ENCODE measurements at regions not wholly inside any gene's neighbourhood (a gene's known extent, or its start where the extent isn't known, plus 50 kb on each side); places are given as distances from the start of the nearest gene placed in this dataset.
A peak's percentile ranks its signal among the peaks of the same experiment; 100 is the strongest.

- DNase-seq (ENCODE audit: low read depth, low spot score) (no peak), FAIRE-seq (peak; percentile 49), ATAC-seq (no peak)
- no peak overlapping the region for H3K9ac ChIP-seq (ENCODE audit: control insufficient read depth, insufficient read depth, low read length)
- H3K27ac ChIP-seq (ENCODE audit: control insufficient read depth, insufficient read depth), result no peak overlapping the region
- 10% methylated on average over 3 of the region's 3 CpGs for WGBS (ENCODE audit: insufficient coverage, insufficient replicate concordance, low lambda C conversion rate, missing lambda C conversion rate)
- intact Hi-C loops (cut with micrococcal nuclease; ENCODE audit: unreplicated experiment) (no loop called here), in situ Hi-C loops (cut with MboI) (no loop called here)
- no peak overlapping the region for H2AFZ ChIP-seq (ENCODE audit: control insufficient read depth, low read depth, low read length)
- no TSS peak for BruUV-seq (replicated peaks)
- H4K20me1 ChIP-seq (ENCODE audit: control insufficient read depth, insufficient read depth), result no peaks in the 10 kb centered on the region
- H3K4me2 ChIP-seq (ENCODE audit: control insufficient read depth, insufficient read depth), result no peak overlapping the region
- no peaks in the 10 kb centered on the region for H3K9me3 ChIP-seq (replicated peaks; ENCODE audit: control insufficient read depth, insufficient read depth, low read length)
- ChIA-PET RAD21 (ENCODE audit: unreplicated experiment) (no interaction called here), SMC1A (ENCODE audit: uncharacterized antibody, unreplicated experiment) (no interaction called here), POLR2A (no interaction called here), CTCF (no interaction called here)
- H3K36me3 ChIP-seq (ENCODE audit: control insufficient read depth in 2 of 2, insufficient read depth in 2 of 2, low read length in 1 of 2), result no peaks in the 10 kb centered on the region
- H3K4me1 ChIP-seq (ENCODE audit: control insufficient read depth, insufficient read depth, low read length), result no peaks in the 10 kb centered on the region
- H3K79me2 ChIP-seq (ENCODE audit: control insufficient read depth, insufficient read depth, low read length), result no peaks in the 10 kb centered on the region
- no peak for TF ChIP-seq NBN (IDR thresholded peaks at IDR 0.05)
- no peak for TF ChIP-seq SMARCA5 (IDR thresholded peaks at IDR 0.05)
- TF ChIP-seq ZNF592 (IDR thresholded peaks at IDR 0.05), result no peak
- no peak overlapping the region for H3K4me3 ChIP-seq
- H3K27me3 ChIP-seq (replicated peaks in 1 of 2; ENCODE audit: control insufficient read depth in 2 of 2, insufficient read depth in 2 of 2, low read length in 1 of 2), result no peaks in the 10 kb centered on the region
These were observed 129.3 kb upstream of the SOX11 start for GRCh38 chr2:5562865-5563264.

DNA sequence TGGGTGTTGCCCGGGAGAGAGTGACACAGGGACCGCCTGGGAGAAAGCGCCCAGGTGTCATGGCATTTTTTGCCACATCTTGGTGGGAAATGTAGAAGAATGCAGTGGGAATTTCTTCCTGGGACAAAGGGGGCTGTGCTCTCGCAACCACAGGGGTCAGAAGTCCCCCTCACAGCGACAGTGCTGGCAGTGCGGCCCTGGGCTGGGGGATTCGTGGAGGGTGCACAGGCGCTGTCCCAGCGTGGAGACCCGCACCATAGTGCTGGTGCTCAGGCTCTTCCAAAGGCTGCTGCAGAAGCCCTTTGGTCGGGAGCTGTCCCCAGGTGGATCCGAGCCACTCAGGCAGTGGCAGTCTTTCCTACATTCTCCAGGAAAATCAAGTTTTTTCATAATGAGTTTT is 128.8 kb upstream of the SOX11 start:
- POLR2A ChIA-PET, result no interaction called here
- no peak overlapping the region for H3K4me3 ChIP-seq
- intact Hi-C loops (cut with micrococcal nuclease; ENCODE audit: unreplicated experiment) (no loop called here), in situ Hi-C loops (cut with MboI) (no loop called here)
- H3K36me3 ChIP-seq (ENCODE audit: control insufficient read depth in 2 of 2, insufficient read depth in 2 of 2, low read length in 1 of 2), result no peaks in the 10 kb centered on the region
- no peak overlapping the region for H3K27ac ChIP-seq (ENCODE audit: control insufficient read depth, insufficient read depth)
- H3K9ac ChIP-seq (ENCODE audit: control insufficient read depth, insufficient read depth, low read length), result no peak overlapping the region
- no peak for ATAC-seq
- no peak overlapping the region for H2AFZ ChIP-seq (ENCODE audit: control insufficient read depth, low read depth, low read length)
- H3K27me3 ChIP-seq (replicated peaks in 1 of 2; ENCODE audit: control insufficient read depth in 2 of 2, insufficient read depth in 2 of 2, low read length in 1 of 2), result no peaks in the 10 kb centered on the region
- no peak for FAIRE-seq
- H4K20me1 ChIP-seq (ENCODE audit: control insufficient read depth, insufficient read depth), result no peaks in the 10 kb centered on the region
- 44% methylated on average over 12 of the region's 12 CpGs for WGBS (ENCODE audit: insufficient coverage, insufficient replicate concordance, low lambda C conversion rate, missing lambda C conversion rate)
- no peaks in the 10 kb centered on the region for H3K79me2 ChIP-seq (ENCODE audit: control insufficient read depth, insufficient read depth, low read length)
- RAD21 ChIA-PET (ENCODE audit: unreplicated experiment), result no interaction called here
- SMC1A ChIA-PET (ENCODE audit: uncharacterized antibody, unreplicated experiment), result no interaction called here
- H3K9me3 ChIP-seq (replicated peaks; ENCODE audit: control insufficient read depth, insufficient read depth, low read length), result no peaks in the 10 kb centered on the region
- CTCF ChIA-PET, result no interaction called here
- H3K4me1 ChIP-seq (ENCODE audit: control insufficient read depth, insufficient read depth, low read length), result no peaks in the 10 kb centered on the region
- no TSS peak for BruUV-seq (replicated peaks)
- DNase-seq (ENCODE audit: low read depth, low spot score), result no peak
- H3K4me2 ChIP-seq (ENCODE audit: control insufficient read depth, insufficient read depth), result no peak overlapping the region
- TF ChIP-seq, protein P1, sequence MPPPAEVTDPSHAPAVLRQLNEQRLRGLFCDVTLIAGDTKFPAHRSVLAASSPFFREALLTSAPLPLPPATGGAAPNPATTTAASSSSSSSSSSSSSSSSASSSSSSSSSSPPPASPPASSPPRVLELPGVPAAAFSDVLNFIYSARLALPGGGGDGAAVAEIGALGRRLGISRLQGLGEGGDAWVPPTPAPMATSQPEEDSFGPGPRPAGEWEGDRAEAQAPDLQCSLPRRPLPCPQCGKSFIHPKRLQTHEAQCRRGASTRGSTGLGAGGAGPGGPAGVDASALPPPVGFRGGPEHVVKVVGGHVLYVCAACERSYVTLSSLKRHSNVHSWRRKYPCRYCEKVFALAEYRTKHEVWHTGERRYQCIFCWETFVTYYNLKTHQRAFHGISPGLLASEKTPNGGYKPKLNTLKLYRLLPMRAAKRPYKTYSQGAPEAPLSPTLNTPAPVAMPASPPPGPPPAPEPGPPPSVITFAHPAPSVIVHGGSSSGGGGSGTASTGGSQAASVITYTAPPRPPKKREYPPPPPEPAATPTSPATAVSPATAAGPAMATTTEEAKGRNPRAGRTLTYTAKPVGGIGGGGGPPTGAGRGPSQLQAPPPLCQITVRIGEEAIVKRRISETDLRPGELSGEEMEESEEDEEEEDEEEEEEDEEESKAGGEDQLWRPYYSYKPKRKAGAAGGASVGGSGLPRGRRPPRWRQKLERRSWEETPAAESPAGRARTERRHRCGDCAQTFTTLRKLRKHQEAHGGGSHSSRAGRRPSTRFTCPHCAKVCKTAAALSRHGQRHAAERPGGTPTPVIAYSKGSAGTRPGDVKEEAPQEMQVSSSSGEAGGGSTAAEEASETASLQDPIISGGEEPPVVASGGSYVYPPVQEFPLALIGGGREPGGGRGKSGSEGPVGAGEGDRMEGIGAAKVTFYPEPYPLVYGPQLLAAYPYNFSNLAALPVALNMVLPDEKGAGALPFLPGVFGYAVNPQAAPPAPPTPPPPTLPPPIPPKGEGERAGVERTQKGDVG (CRISPR knock-in tag; IDR thresholded peaks at IDR 0.05), result no peak
- TF ChIP-seq POLR2AphosphoS5 (IDR thresholded peaks at IDR 0.05; ENCODE audit: low read length) (no peak), GATAD2B (conservative IDR thresholded peaks at IDR 0.05; ENCODE audit: low read depth) (no peak), ZNF687 (IDR thresholded peaks at IDR 0.05) (no peak)

Measured in GM12878 (cell line).